Naive thymus-derived CD4-positive, alpha-beta T cell (primary cell): ENCODE measurements at regions not wholly inside any gene's neighbourhood (a gene's known extent, or its start where the extent isn't known, plus 50 kb on each side); places are given as distances from the start of the nearest gene placed in this dataset.

Experiments
- ATAC-seq: fragments of 150-1000 bp; cut with Tn5 transposase; 2 replicates; pipeline ENCODE4 v1.10.0; 2021; ENCODE audit warnings: mild to moderate bottlenecking, moderate library complexity
- CTCF ChIA-PET: fragments of 350-600 bp; sonication (Branson Sonifier 250); formaldehyde crosslinking; loops from one replicate; lab custom pipeline; 2021; ENCODE audit warnings: antibody characterized with exemption; lab: Charles Lee
- POLR2A ChIA-PET: fragments of 350-600 bp; sonication (Branson Sonifier 250); formaldehyde crosslinking; loops from one replicate; lab custom pipeline; 2021; ENCODE audit warnings: antibody characterized with exemption, inconsistent platforms; lab: Charles Lee
- DNase-seq, 9 donors: peaks; one replicate each; pipeline versions ENCODE4 v3.0.0 to v3.0.0-alpha.2; 2020 to 2022; ENCODE audit warnings: mixed read lengths in 1 of 9
- H3K27ac ChIP-seq: one replicate; pipeline ENCODE4 v1.7.0; 2013; ENCODE audit warnings: mild to moderate bottlenecking, low read depth, low read length, moderate library complexity
- H3K27me3 ChIP-seq, 2 donors: one replicate each; pipeline ENCODE4 v1.7.0; 2013; ENCODE audit warnings: low read length in 2 of 2, mild to moderate bottlenecking in 2 of 2, moderate library complexity in 2 of 2; ENCODE audit not compliant: control insufficient read depth in 2 of 2, insufficient read depth in 2 of 2
- H3K36me3 ChIP-seq, 3 experiments: 1 replicate in 2 of 3; 2 replicates in 1 of 3; pipeline ENCODE4 v1.7.0; 2013; ENCODE audit warnings: low read length in 3 of 3, mild to moderate bottlenecking in 3 of 3, moderate library complexity in 1 of 3; ENCODE audit not compliant: insufficient read depth in 3 of 3, control insufficient read depth in 2 of 3
- H3K4me1 ChIP-seq, 2 donors: one replicate each; pipeline ENCODE4 v1.7.0; 2013; ENCODE audit warnings: low read length in 2 of 2, mild to moderate bottlenecking in 2 of 2, moderate library complexity in 1 of 2; ENCODE audit not compliant: control insufficient read depth in 2 of 2, insufficient read depth in 2 of 2
- H3K4me3 ChIP-seq: 2 replicates; pipeline ENCODE4 v1.7.0; 2013; ENCODE audit warnings: mild to moderate bottlenecking, low read length
- H3K9me3 ChIP-seq, 3 experiments: 1 replicate in 2 of 3; 2 replicates in 1 of 3; pipeline ENCODE4 v1.7.0; 2013; ENCODE audit warnings: low read length in 3 of 3; ENCODE audit not compliant: control insufficient read depth in 2 of 3
- H3K27ac Mint-ChIP-seq, 9 donors: one replicate each; pipeline ENCODE4 v1.8.0; 2020 to 2022; ENCODE audit warnings: mixed read lengths in 9 of 9, mild to moderate bottlenecking in 8 of 9, moderate library complexity in 5 of 9, inconsistent platforms in 2 of 9
- H3K27me3 Mint-ChIP-seq, 5 donors: one replicate each; pipeline ENCODE4 v1.8.0; 2021 to 2022; ENCODE audit warnings: mixed read lengths in 5 of 5, mild to moderate bottlenecking in 1 of 5
- H3K36me3 Mint-ChIP-seq, 5 donors: one replicate each; pipeline ENCODE4 v1.8.0; 2020 to 2022; ENCODE audit warnings: mixed read lengths in 5 of 5, mild to moderate bottlenecking in 3 of 5, inconsistent platforms in 1 of 5
- H3K4me1 Mint-ChIP-seq, 7 donors: one replicate each; pipeline ENCODE4 v1.8.0; 2020 to 2022; ENCODE audit warnings: mixed read lengths in 7 of 7, mild to moderate bottlenecking in 3 of 7, inconsistent platforms in 1 of 7
- H3K4me3 Mint-ChIP-seq, 10 donors: one replicate each; pipeline ENCODE4 v1.8.0; 2020 to 2022; ENCODE audit warnings: mild to moderate bottlenecking in 10 of 10, mixed read lengths in 10 of 10, moderate library complexity in 6 of 10, inconsistent platforms in 2 of 10
- H3K9me3 Mint-ChIP-seq, 11 donors: one replicate each; pipeline ENCODE4 v1.8.0; 2020 to 2022; ENCODE audit warnings: mixed read lengths in 11 of 11, mild to moderate bottlenecking in 4 of 11, inconsistent platforms in 1 of 11, moderate library complexity in 1 of 11
- intact Hi-C, 2 donors: fragments of 100-400 bp; cut with micrococcal nuclease; formaldehyde crosslinking; loops; one replicate each; pipeline ENCODE4 v1.15.1; 2023

GRCh38 chr5:129821477-129822131, 73.7 kb downstream of the MINAR2 start:
- ATAC-seq (no peak), DNase-seq (no peak)
- H3K4me3 ChIP-seq: no peak overlapping the region
- ChIA-PET POLR2A (no interaction called here), CTCF (no interaction called here)
- H3K27me3 ChIP-seq: no peaks in the 10 kb centered on the region
- Mint-ChIP-seq H3K4me3 (no peak overlapping the region), H3K27me3 (peaks cover 0 to 22% (median 13%) of the 10 kb centered on the region in 5 donors), H3K9me3 (peaks cover 0 to 10% (median 4%) of the 10 kb centered on the region in 11 donors), H3K36me3 (no peaks in the 10 kb centered on the region), H3K27ac (no peak overlapping the region), H3K4me1 (no peaks in the 10 kb centered on the region)
- intact Hi-C loops: no loop called here
- no peaks in the 10 kb centered on the region for H3K9me3 ChIP-seq
- no peaks in the 10 kb centered on the region for H3K4me1 ChIP-seq
- no peak overlapping the region for H3K27ac ChIP-seq
- no peaks in the 10 kb centered on the region for H3K36me3 ChIP-seq

GRCh38 chr5:129830288-129830687, 74.0 kb upstream of the CHSY3 start:
- H3K9me3 ChIP-seq: no peaks in the 10 kb centered on the region
- H3K27ac Mint-ChIP-seq: no peak overlapping the region
- intact Hi-C loops: no loop called here
- H3K36me3 Mint-ChIP-seq: no peaks in the 10 kb centered on the region
- H3K4me1 Mint-ChIP-seq: no peaks in the 10 kb centered on the region
- ChIA-PET POLR2A (no interaction called here), CTCF (no interaction called here)
- no peak overlapping the region for H3K4me3 ChIP-seq
- H3K4me3 Mint-ChIP-seq: no peak overlapping the region
- no peaks in the 10 kb centered on the region for H3K27me3 ChIP-seq
- ATAC-seq: no peak
- H3K27me3 Mint-ChIP-seq: peaks cover 0 to 16% (median 8%) of the 10 kb centered on the region in 5 donors
- no peak overlapping the region for H3K27ac ChIP-seq
- DNase-seq: no peak
- H3K36me3 ChIP-seq: no peaks in the 10 kb centered on the region
- no peaks in the 10 kb centered on the region for H3K4me1 ChIP-seq
- H3K9me3 Mint-ChIP-seq: peaks cover 0 to 6% (median 0%) of the 10 kb centered on the region in 11 donors

- no peak for ATAC-seq
- POLR2A ChIA-PET: no interaction called here
- Mint-ChIP-seq H3K4me1 (no peaks in the 10 kb centered on the region), H3K27ac (no peak overlapping the region), H3K36me3 (no peaks in the 10 kb centered on the region), H3K27me3 (peaks cover 0 to 27% (median 15%) of the 10 kb centered on the region in 5 donors), H3K4me3 (no peak overlapping the region), H3K9me3 (peaks cover 0 to 6% (median 0%) of the 10 kb centered on the region in 11 donors)
- H3K4me1 ChIP-seq: no peaks in the 10 kb centered on the region
- H3K27ac ChIP-seq: no peak overlapping the region
- no peaks in the 10 kb centered on the region for H3K27me3 ChIP-seq
- H3K36me3 ChIP-seq: no peaks in the 10 kb centered on the region
- DNase-seq: no peak
- CTCF ChIA-PET: no interaction called here
- no peak overlapping the region for H3K4me3 ChIP-seq
- H3K9me3 ChIP-seq: no peaks in the 10 kb centered on the region
- intact Hi-C loops: no loop called here
These were observed 67.9 kb upstream of the CHSY3 start for GRCh38 chr5:129836321-129836720.

GRCh38 chr5:129844764-129845163, 59.5 kb upstream of the CHSY3 start:
- intact Hi-C loops: no loop called here
- no peaks in the 10 kb centered on the region for H3K4me1 ChIP-seq
- ATAC-seq (no peak), DNase-seq (no peak)
- H3K36me3 Mint-ChIP-seq: no peaks in the 10 kb centered on the region
- no peaks in the 10 kb centered on the region for H3K36me3 ChIP-seq
- no peak overlapping the region for H3K4me3 ChIP-seq
- no peaks in the 10 kb centered on the region for H3K9me3 ChIP-seq
- H3K27me3 ChIP-seq: no peaks in the 10 kb centered on the region
- no peak overlapping the region for H3K4me3 Mint-ChIP-seq
- ChIA-PET POLR2A (no interaction called here), CTCF (no interaction called here)
- no peak overlapping the region for H3K27ac Mint-ChIP-seq
- H3K4me1 Mint-ChIP-seq: no peaks in the 10 kb centered on the region
- H3K27me3 Mint-ChIP-seq: peaks cover 0 to 10% (median 8%) of the 10 kb centered on the region in 5 donors
- no peak overlapping the region for H3K27ac ChIP-seq
- no peaks in the 10 kb centered on the region for H3K9me3 Mint-ChIP-seq

GRCh38 chr5:129852747-129853352, 51.4 kb upstream of the CHSY3 start:
- CTCF ChIA-PET: interaction anchor here (0.8 to 2.2 kb wide), 3 partner anchors 78 to 948 kb away, joined by 3 to 8 read pairs (median 4); no protein-coding TSS in a partner anchor
- no peak overlapping the region for H3K27ac Mint-ChIP-seq

GRCh38 chr5:129853588-129853987, 50.7 kb upstream of the CHSY3 start:
- Mint-ChIP-seq H3K27me3 (peaks cover 0 to 21% (median 11%) of the 10 kb centered on the region in 5 donors), H3K9me3 (no peaks in the 10 kb centered on the region), H3K27ac (no peak overlapping the region), H3K4me3 (no peak overlapping the region), H3K4me1 (no peaks in the 10 kb centered on the region), H3K36me3 (no peaks in the 10 kb centered on the region)
- ATAC-seq: no peak
- CTCF ChIA-PET: interaction anchor here (0.6 to 1.1 kb wide), 3 partner anchors 79 to 949 kb away, joined by 3 to 4 read pairs (median 3); no protein-coding TSS in a partner anchor
- no peak for DNase-seq
- POLR2A ChIA-PET: no interaction called here
- Histone ChIP-seq H3K4me3 (no peak overlapping the region), H3K27me3 (no peaks in the 10 kb centered on the region), H3K36me3 (no peaks in the 10 kb centered on the region), H3K4me1 (no peaks in the 10 kb centered on the region), H3K9me3 (no peaks in the 10 kb centered on the region), H3K27ac (no peak overlapping the region)
- intact Hi-C loops: loop anchor here in 1 of 2 donors (5.0 kb wide), 1 partner anchor 1641 kb away; no protein-coding TSS in a partner anchor

More at GRCh38 chr5:129852747-129853352, 51.4 kb upstream of the CHSY3 start:
- Histone ChIP-seq H3K4me3 (no peak overlapping the region), H3K27me3 (no peaks in the 10 kb centered on the region), H3K36me3 (no peaks in the 10 kb centered on the region), H3K27ac (no peak overlapping the region), H3K4me1 (no peaks in the 10 kb centered on the region), H3K9me3 (no peaks in the 10 kb centered on the region)
- Mint-ChIP-seq H3K4me1 (no peaks in the 10 kb centered on the region), H3K36me3 (no peaks in the 10 kb centered on the region), H3K4me3 (no peak overlapping the region), H3K9me3 (no peaks in the 10 kb centered on the region), H3K27me3 (peaks cover 0 to 23% (median 11%) of the 10 kb centered on the region in 5 donors)
- ATAC-seq (peak; percentile 76), DNase-seq (peak; percentile 3 to 71 (median 35))
- POLR2A ChIA-PET: no interaction called here
- intact Hi-C loops: loop anchor here (1.0 to 5.0 kb wide), 3 partner anchors 82 to 1641 kb away; no protein-coding TSS in a partner anchor
